Astrocyte of the spinal cord (primary cell): ENCODE measurements at regions not wholly inside any gene's neighbourhood (a gene's known extent, or its start where the extent isn't known, plus 50 kb on each side); places are given as distances from the start of the nearest gene placed in this dataset.

Source experiments
- DNase-seq: peaks from one replicate; pipeline ENCODE4 v3.0.0; 2011; ENCODE audit warnings: low read depth, low spot score
- H3K4me3 ChIP-seq: 2 replicates; pipeline ENCODE4 v1.5.1; 2011; ENCODE audit warnings: low read depth, mild to moderate bottlenecking, low read length, moderate library complexity
- CTCF ChIP-seq: IDR thresholded peaks from 2 replicates; pipeline ENCODE4 v1.5.1; 2012; ENCODE audit warnings: low read depth, mild to moderate bottlenecking, low read length, inconsistent platforms
- in situ Hi-C: cut with HindIII; loops from 2 replicates; pipeline ENCODE4 v1.10.0; 2017; ENCODE audit warnings: low sequenced_read_pairs

- DNase-seq = no peak
- in situ Hi-C loops = no loop called here
- TF ChIP-seq CTCF = no peak
- H3K4me3 ChIP-seq = no peak overlapping the region
Observed at GRCh38 chr11:106619320-106619990, 398.8 kb downstream of the GUCY1A2 start.

- in situ Hi-C loops = no loop called here
- TF ChIP-seq CTCF = no peak
- H3K4me3 ChIP-seq = no peak overlapping the region
- no peak for DNase-seq
Observed at GRCh38 chr11:106621484-106621883, 396.8 kb downstream of the GUCY1A2 start.
